Endothelial cell of umbilical vein (primary cell): ENCODE measurements at regions not wholly inside any gene's neighbourhood (a gene's known extent, or its start where the extent isn't known, plus 50 kb on each side); places are given as distances from the start of the nearest gene placed in this dataset.

ENCODE experiments used
- BruUV-seq: library from RNA; stranded (reverse); fragments of 400-500 nt; replicated peaks from 2 replicates; lab custom pipeline; 2021; lab: Mats Ljungman, UMichigan
- CTCF ChIA-PET: fragments of 300-600, 350-600 bp; sonication (Branson Sonifier 250); formaldehyde crosslinking; loops from one replicate; lab custom pipeline; 2021; ENCODE audit warnings: antibody characterized with exemption, inconsistent platforms; lab: Charles Lee
- POLR2A ChIA-PET: fragments of 300-600, 350-600 bp; sonication (Branson Sonifier 250); formaldehyde crosslinking; loops from one replicate; lab custom pipeline; 2021; ENCODE audit warnings: antibody characterized with exemption, inconsistent platforms; lab: Charles Lee
- DNase-seq: peaks from one replicate; pipeline ENCODE4 v3.0.0-alpha.2; 2011; ENCODE audit warnings: low read depth, low spot score
- FAIRE-seq: peaks from 2 replicates; lab custom pipeline; 2011; peaks lifted over from hg19 to GRCh38; lab: Jason Lieb, UNC
- H2AFZ ChIP-seq: 2 replicates; pipeline ENCODE4 v1.6.0; 2012; ENCODE audit warnings: low read depth, low read length, control low read depth, inconsistent platforms
- H3K27ac ChIP-seq: 2 replicates; pipeline ENCODE4 v1.5.1; 2011; ENCODE audit warnings: low read depth, mild to moderate bottlenecking, control low read depth, low read length, moderate library complexity; ENCODE audit not compliant: insufficient read depth
- H3K27me3 ChIP-seq, 2 experiments: 2 replicates each; pipeline versions ENCODE4 v1.6.0 to v1.6.1; 2011; ENCODE audit warnings: low read length in 2 of 2, mixed read lengths in 1 of 2; ENCODE audit not compliant: control insufficient read depth in 2 of 2, insufficient read depth in 2 of 2
- H3K36me3 ChIP-seq, 2 experiments: 2 replicates in 1 of 2; 3 replicates in 1 of 2; pipeline ENCODE4 v1.5.1; 2011; ENCODE audit warnings: low read length in 2 of 2, mild to moderate bottlenecking in 1 of 2, moderate library complexity in 1 of 2; ENCODE audit not compliant: control insufficient read depth in 2 of 2, insufficient read depth in 2 of 2; ENCODE audit errors: extremely low read depth in 1 of 2
- H3K4me1 ChIP-seq: 3 replicates; pipeline ENCODE4 v1.5.1; 2011; ENCODE audit warnings: mild to moderate bottlenecking, low read length; ENCODE audit not compliant: control insufficient read depth, insufficient read depth; ENCODE audit errors: extremely low read depth
- H3K4me2 ChIP-seq: 2 replicates; pipeline ENCODE4 v1.6.1; 2011; ENCODE audit warnings: low read length, control low read depth, mixed read lengths; ENCODE audit not compliant: insufficient read depth
- H3K4me3 ChIP-seq, 3 experiments: fragments of 200-600 bp in 1 of 3; sonication (generic), shearing (Covaris generic) in 1 of 3; replicated peaks in 1 of 3; 2 replicates each; pipeline ENCODE4 v1.5.1; 2011 to 2016; ENCODE audit warnings: control low read depth in 3 of 3, low read length in 3 of 3, mild to moderate bottlenecking in 2 of 3, inconsistent platforms in 1 of 3, low read depth in 1 of 3, moderate library complexity in 1 of 3; ENCODE audit not compliant: insufficient read depth in 1 of 3
- H3K79me2 ChIP-seq: 2 replicates; pipeline ENCODE4 v1.6.0; 2012; ENCODE audit warnings: low read length, inconsistent platforms; ENCODE audit not compliant: control insufficient read depth, insufficient read depth
- H3K9ac ChIP-seq: replicated peaks from 2 replicates; pipeline ENCODE3; 2011; ENCODE audit warnings: low read length, control low read depth; ENCODE audit not compliant: insufficient read depth; ENCODE audit errors: extremely low read depth
- H3K9me1 ChIP-seq: replicated peaks from 3 replicates; pipeline ENCODE4 v1.6.0; 2011; ENCODE audit warnings: mild to moderate bottlenecking, low read length; ENCODE audit not compliant: control insufficient read depth, insufficient read depth; ENCODE audit errors: extremely low read depth
- H3K9me3 ChIP-seq: replicated peaks from 2 replicates; pipeline ENCODE4 v1.5.1; 2012; ENCODE audit warnings: low read length, inconsistent platforms; ENCODE audit not compliant: control insufficient read depth, insufficient read depth
- H4K20me1 ChIP-seq: replicated peaks from 2 replicates; pipeline ENCODE3; 2011; ENCODE audit warnings: mild to moderate bottlenecking, low read length; ENCODE audit not compliant: control insufficient read depth, insufficient read depth; ENCODE audit errors: extremely low read depth
- CTCF ChIP-seq, 2 donors: IDR thresholded peaks; 1 replicate in 1 of 2; 2 replicates in 1 of 2; pipeline ENCODE4 v1.5.1; 2011; ENCODE audit warnings: low read length in 2 of 2, mild to moderate bottlenecking in 2 of 2, moderate library complexity in 2 of 2, control low read depth in 1 of 2, inconsistent platforms in 1 of 2, low read depth in 1 of 2; ENCODE audit not compliant: insufficient read depth in 1 of 2; ENCODE audit errors: extremely low read depth in 1 of 2
- EZH2 ChIP-seq: IDR thresholded peaks from 2 replicates; pipeline ENCODE4 v1.6.1; 2012; ENCODE audit warnings: borderline replicate concordance, low read depth, mild to moderate bottlenecking, moderate library complexity, low read length, inconsistent platforms; ENCODE audit not compliant: severe bottlenecking
- FOS ChIP-seq: IDR thresholded peaks from 2 replicates; pipeline ENCODE4 v1.6.1; 2011; ENCODE audit warnings: mild to moderate bottlenecking, low read length, moderate library complexity, borderline replicate concordance; ENCODE audit not compliant: insufficient read depth
- GATA2 ChIP-seq: IDR thresholded peaks from 2 replicates; pipeline ENCODE4 v1.7.0; 2011; ENCODE audit warnings: low read depth, mild to moderate bottlenecking, moderate library complexity, mixed read lengths, low read length; ENCODE audit not compliant: insufficient read length, insufficient read depth
- JUN ChIP-seq: IDR thresholded peaks from 2 replicates; pipeline ENCODE4 v1.6.1; 2011; ENCODE audit warnings: borderline replicate concordance, low read depth; ENCODE audit not compliant: insufficient read length, insufficient read depth
- MAX ChIP-seq: IDR thresholded peaks from 2 replicates; pipeline ENCODE4 v1.6.1; 2011; ENCODE audit not compliant: insufficient read depth, insufficient read length
- MYC ChIP-seq: IDR thresholded peaks from one replicate; pipeline ENCODE4 v1.6.1; 2011; ENCODE audit warnings: mild to moderate bottlenecking, low read depth, low read length
- POLR2A ChIP-seq: IDR thresholded peaks from 2 replicates; pipeline ENCODE4 v1.6.1; 2012; ENCODE audit warnings: low read depth, mild to moderate bottlenecking, control low read depth, low read length
- POLR2AphosphoS5 ChIP-seq: IDR thresholded peaks from 2 replicates; pipeline ENCODE4 v1.6.1; 2012; ENCODE audit warnings: low read depth, mild to moderate bottlenecking, control low read depth, low read length, moderate library complexity; ENCODE audit not compliant: insufficient read depth
- dilution Hi-C: fragments of 300-500 bp; cut with MboI; formaldehyde crosslinking; loops from one replicate; pipeline ENCODE4 v1.15.0; 2019; ENCODE audit warnings: low sequenced_read_pairs; ENCODE audit not compliant: extremely low pct_ligation_motif_present
- intact Hi-C: fragments of 100-400 bp; cut with micrococcal nuclease; formaldehyde crosslinking; loops from one replicate; pipeline ENCODE4 v1.10.0; 2022

- Histone ChIP-seq H3K36me3 (no peaks in the 10 kb centered on the region), H3K4me3 (no peak overlapping the region), H3K9ac (no peak overlapping the region), H3K79me2 (no peaks in the 10 kb centered on the region), H3K27ac (no peak overlapping the region), H4K20me1 (no peaks in the 10 kb centered on the region), H3K9me3 (no peaks in the 10 kb centered on the region), H3K9me1 (no peaks in the 10 kb centered on the region), H2AFZ (no peak overlapping the region), H3K4me1 (no peaks in the 10 kb centered on the region), H3K4me2 (no peak overlapping the region), H3K27me3 (no peaks in the 10 kb centered on the region)
- ChIA-PET POLR2A (no interaction called here), CTCF (interaction anchor here (1.0 to 1.4 kb wide), 5 partner anchors 11 to 681 kb away, joined by 3 read pairs; no protein-coding TSS in a partner anchor)
- TF ChIP-seq POLR2AphosphoS5 (no peak), MAX (no peak), MYC (no peak), CTCF (IDR thresholded peaks at IDR 0.05; ENCODE audit: extremely low read depth in 1 of 2, insufficient read depth in 1 of 2, low read depth in 1 of 2, low read length in 2 of 2) (no peak), GATA2 (no peak), POLR2A (no peak), EZH2 (no peak), FOS (no peak), JUN (no peak)
- dilution Hi-C loops = no loop called here
- intact Hi-C loops = no loop called here
- FAIRE-seq (no peak), DNase-seq (no peak)
- no TSS peak for BruUV-seq
These were observed 441.0 kb downstream of the COG6 start for GRCh38 chr13:40096357-40096901.
